GM19043 (cell line): ENCODE measurements at regions not wholly inside any gene's neighbourhood (a gene's known extent, or its start where the extent isn't known, plus 50 kb on each side); places are given as distances from the start of the nearest gene placed in this dataset.

Experiments
- ATAC-seq: cut with Tn5 transposase; IDR thresholded peaks from one replicate; pipeline ENCODE4 v1.9.1; 2021; ENCODE audit warnings: low read depth; ENCODE audit not compliant: unreplicated experiment

DNA sequence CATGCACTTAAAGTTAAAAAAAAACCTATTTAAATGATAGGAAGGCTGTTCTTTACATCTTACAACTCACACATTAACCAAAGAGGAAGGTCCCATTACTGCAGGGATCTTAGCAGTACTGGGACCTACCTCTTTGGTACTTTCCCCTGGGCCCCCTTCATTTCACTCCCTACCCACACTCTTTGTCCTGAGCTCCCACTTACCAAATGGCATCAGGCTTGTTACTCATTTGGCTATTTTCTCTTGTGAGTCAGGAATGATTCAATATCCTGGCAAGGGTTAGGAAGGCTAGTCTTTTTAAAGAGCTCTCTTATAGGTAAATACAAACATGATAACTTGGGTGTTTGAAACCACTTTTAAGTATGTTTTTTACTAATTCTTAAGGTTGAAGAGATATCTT, 117.4 kb upstream of the ELL2 start:
- no peak for ATAC-seq

- ATAC-seq = no peak
Observed at GRCh38 chr5:96076451-96076850, 114.8 kb upstream of the ELL2 start.

- no peak for ATAC-seq
Observed at GRCh38 chr5:96075579-96076289, 114.1 kb upstream of the ELL2 start.

DNA sequence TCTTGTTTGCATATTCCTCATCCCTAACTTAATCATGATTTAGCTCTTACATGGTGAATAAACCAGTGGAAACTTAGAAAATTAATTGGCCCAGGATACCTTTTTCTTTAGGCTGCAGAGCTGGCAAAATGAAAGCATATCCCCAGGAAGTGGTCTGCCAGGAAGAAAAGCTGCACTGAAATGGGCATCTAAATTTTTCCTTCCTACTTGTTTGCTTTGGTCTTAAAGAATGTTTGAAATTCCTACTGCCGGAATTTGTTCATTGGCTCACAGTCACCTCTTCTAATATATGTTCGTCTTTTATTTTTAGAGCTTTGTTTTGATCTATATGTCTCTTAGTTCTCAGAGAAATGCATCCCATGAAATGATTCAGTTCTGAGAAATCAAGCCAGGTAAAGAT, 113.2 kb upstream of the ELL2 start:
- ATAC-seq = no peak

DNA sequence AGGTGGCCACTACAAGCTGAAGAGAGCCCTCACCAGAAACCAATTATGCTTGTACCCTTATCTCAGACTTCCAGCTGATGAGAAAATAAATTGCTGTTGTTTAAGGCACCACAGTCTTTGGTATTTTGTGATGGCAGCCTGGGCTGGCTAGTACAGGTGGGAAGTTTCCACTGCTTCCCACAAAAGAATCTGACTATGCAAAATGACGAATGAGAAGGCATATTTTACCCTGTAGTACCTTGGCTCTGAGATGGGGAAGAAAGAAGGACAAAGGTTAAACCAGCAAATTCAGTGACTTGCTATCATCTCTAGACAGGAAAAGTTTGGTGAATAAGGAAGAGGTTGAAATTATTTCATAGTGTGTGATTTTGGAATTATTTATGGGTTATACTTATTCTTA, 112.8 kb upstream of the ELL2 start:
- no peak for ATAC-seq

- ATAC-seq = no peak
Observed at GRCh38 chr5:96072791-96073165, 111.1 kb upstream of the ELL2 start.

GRCh38 chr5:96072138-96072790, 110.6 kb upstream of the ELL2 start:
- ATAC-seq = no peak

DNA sequence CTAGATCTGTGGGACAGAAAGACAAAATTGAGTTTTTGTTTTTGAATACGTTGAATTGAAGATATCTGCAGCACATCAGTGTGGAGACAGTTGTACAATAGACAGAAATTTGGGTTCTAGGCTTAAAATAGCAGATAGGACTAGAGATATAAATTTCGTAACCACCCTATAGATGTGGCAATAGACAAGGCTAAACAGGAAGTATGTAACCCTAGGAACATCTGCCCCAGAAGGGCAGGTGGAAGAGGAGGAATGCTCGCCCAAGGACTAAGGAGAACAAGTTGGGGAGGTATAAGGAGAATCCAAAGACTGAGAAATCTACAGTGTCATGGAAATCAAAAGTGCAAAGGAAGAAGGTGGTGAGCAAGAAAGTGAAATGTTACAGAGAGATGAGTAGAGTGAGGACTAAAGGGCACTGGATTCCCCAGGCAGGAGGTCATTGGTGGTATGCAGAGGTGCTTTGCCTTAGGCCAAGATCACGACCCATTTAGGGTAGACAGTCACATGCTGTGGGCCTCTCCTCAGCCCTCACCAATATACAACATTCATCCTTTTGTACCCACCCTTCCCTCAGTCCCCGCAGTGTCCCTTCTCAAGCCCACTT, 109.1 kb upstream of the ELL2 start:
- no peak for ATAC-seq

- no peak for ATAC-seq
Observed at GRCh38 chr5:96067894-96068614, 106.4 kb upstream of the ELL2 start.

GRCh38 chr5:96067251-96067650, 105.6 kb upstream of the ELL2 start:
- ATAC-seq = no peak

- ATAC-seq = no peak
Observed at GRCh38 chr5:96066386-96066719, 104.7 kb upstream of the ELL2 start.

GRCh38 chr5:96065685-96066385, 104.2 kb upstream of the ELL2 start:
- ATAC-seq = no peak

DNA sequence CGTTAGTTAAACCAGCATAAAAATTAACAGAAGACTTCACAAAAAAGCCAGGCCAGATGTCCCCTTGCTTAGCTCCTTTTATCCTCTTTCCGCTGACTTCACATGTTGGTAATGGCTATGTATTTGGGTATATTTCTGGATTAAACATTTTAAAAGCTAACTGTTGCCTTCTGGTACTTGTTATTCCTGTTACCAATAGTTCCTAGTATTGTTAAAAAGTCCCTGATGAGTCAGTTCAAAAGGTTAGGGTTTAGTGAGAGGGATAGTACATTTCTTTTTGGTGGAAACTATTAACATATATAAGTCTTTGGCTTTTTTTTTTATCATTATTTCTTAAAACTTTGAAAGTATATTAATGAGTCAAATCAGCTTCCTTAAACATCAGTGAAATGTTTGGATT, 103.2 kb upstream of the ELL2 start:
- ATAC-seq = no peak

DNA sequence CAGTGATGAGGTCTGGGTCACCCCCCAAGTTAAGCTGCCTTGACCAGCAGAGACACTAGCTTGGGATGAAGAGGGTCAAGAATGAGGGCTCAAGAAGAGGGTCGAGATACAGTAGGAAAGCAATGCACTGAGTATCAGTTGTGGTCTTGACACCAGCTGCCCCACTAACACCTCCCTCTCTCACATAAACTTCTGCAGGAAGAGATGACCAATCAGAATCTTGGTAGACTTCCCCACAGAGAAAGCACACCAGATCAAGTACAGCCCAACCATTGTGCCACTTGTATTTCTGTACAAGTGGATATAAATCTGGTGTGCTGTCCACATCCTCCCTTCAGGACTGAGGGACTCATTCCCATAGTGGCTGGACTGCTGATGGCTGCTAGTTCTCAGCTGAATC, 101.2 kb upstream of the ELL2 start:
- no peak for ATAC-seq

DNA sequence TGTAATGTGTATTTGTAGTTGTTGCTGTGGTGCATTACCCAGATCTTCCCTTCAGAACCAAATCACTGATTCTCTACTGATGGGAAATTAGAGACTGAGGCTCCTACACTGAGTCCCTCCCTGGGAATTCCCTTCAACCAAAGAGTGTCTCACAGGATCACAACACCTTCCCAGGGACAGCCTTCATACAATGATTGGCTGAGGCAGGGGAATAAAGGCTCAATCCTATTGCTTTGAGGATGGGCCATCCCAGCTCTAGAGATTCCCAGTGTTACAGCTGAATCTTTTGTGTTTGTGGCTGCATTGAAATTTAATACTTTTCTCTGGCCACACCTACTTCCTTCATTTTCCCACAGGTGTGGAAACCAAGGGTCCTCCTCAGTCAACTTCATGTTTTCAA, 96.4 kb upstream of the ELL2 start:
- no peak for ATAC-seq

DNA sequence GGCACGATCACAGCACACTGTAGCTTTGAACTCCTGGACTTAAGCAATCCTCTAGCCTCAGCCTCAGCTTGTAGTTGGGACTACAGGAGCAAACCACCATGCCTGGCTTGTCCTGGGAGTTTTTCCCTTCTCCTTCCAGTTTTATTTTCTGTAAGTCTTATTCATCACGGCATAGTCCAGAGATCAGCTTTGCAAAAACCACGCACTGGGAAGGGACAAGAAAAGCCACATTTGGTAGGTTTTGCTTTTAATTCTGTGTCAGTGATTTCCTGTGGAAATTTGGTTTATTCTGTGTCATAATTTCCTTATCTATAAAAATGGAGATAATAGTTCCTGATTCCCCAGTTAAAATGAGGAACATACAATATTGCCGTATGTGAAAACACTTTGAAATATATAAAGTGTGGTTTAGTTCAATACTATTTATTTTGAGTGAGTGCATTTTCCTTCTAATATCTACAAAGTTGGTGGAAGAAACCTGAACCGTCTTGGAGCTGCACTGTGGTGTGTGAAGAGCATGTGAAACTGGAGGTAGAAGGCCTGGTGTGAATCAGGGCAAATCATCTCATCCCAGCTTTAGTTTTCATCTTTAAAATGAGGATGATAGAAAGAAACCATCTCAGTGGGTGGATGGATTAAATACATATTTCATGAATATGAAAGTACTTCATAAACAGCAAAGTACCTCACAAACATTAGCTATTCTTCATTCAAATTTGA, 92.8 kb upstream of the ELL2 start:
- ATAC-seq = no peak

GRCh38 chr5:96053063-96053735, 91.5 kb upstream of the ELL2 start:
- ATAC-seq = no peak

DNA sequence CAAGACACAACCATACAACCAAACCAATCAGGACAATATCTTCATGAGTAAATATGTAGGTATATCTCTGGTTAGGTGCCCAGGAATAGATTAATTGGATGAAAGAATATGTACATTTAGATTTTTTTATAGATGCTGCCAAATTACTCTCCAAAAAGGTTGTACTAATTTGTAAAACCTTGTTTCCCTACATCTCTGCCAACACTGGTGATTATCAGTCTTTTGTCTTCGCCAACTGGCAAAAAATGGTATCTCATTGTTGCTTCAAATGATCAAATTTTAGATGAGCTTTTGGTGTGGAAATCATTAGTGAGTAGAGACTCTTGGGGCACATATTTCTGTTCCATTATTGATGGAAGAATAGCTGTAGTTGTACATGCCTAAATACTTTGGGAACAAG, 90.7 kb upstream of the ELL2 start:
- no peak for ATAC-seq

- ATAC-seq = no peak
Observed at GRCh38 chr5:96051401-96051830, 89.8 kb upstream of the ELL2 start.
